AG09319 (cell line): ENCODE measurements at regions not wholly inside any gene's neighbourhood (a gene's known extent, or its start where the extent isn't known, plus 50 kb on each side); places are given as distances from the start of the nearest gene placed in this dataset.

Experiments
- DNase-seq: peaks from one replicate; pipeline ENCODE4 v3.0.0-alpha.2; 2010; ENCODE audit warnings: low read depth; ENCODE audit errors: extremely low read depth
- TF ChIP-seq, protein P1 (sequence below): IDR thresholded peaks from 2 replicates; pipeline ENCODE4 v1.5.1; 2011; ENCODE audit warnings: low read depth, mild to moderate bottlenecking, inconsistent platforms, low read length, moderate library complexity

DNA sequence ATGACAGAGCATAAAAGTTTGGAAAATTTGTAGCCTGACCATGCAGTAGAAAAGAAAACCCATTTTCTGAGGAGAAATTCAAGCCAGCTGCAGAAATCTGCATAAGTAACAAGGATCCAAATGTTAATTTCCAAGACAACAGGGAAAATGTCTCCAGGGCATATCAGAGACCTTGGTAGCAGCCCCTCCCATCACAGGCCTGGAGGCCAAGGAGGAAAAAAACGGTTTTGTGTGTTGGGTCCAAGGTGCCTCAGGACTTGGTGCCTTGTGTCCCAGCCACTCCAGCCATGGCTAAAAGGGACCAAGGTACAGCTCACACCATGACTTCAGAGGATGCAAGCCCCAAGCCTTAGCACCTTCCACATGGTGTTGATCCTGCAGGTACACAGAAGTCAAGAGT, 324.4 kb downstream of the ETAA1 start:
- no peak for DNase-seq
- TF ChIP-seq, protein P1, sequence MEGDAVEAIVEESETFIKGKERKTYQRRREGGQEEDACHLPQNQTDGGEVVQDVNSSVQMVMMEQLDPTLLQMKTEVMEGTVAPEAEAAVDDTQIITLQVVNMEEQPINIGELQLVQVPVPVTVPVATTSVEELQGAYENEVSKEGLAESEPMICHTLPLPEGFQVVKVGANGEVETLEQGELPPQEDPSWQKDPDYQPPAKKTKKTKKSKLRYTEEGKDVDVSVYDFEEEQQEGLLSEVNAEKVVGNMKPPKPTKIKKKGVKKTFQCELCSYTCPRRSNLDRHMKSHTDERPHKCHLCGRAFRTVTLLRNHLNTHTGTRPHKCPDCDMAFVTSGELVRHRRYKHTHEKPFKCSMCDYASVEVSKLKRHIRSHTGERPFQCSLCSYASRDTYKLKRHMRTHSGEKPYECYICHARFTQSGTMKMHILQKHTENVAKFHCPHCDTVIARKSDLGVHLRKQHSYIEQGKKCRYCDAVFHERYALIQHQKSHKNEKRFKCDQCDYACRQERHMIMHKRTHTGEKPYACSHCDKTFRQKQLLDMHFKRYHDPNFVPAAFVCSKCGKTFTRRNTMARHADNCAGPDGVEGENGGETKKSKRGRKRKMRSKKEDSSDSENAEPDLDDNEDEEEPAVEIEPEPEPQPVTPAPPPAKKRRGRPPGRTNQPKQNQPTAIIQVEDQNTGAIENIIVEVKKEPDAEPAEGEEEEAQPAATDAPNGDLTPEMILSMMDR: no peak

GRCh38 chr2:67724261-67724660, 327.1 kb downstream of the ETAA1 start:
- DNase-seq: no peak
- TF ChIP-seq, protein P1: no peak

DNA sequence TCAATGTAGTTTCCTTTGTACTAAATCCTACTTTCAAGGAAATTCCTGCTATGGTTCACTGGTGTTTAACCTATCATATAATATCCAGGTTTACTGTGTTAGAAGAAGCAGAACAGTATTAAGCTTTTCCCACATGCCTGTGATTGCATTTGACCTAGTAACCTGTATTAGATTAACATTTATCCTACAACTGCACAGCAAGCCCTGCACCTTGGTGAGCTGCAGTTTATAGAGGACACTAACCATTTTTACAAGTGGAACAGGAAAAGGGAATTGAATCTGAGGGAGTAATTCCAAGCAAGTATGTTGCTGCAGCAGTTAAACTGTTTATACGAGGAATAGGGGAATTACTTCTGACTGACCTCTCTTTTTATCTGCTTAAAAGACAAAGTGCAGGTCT, 328.6 kb downstream of the ETAA1 start:
- TF ChIP-seq, protein P1: no peak
- no peak for DNase-seq

GRCh38 chr2:67726416-67726815, 329.3 kb downstream of the ETAA1 start:
- DNase-seq: no peak
- TF ChIP-seq, protein P1: no peak

DNA sequence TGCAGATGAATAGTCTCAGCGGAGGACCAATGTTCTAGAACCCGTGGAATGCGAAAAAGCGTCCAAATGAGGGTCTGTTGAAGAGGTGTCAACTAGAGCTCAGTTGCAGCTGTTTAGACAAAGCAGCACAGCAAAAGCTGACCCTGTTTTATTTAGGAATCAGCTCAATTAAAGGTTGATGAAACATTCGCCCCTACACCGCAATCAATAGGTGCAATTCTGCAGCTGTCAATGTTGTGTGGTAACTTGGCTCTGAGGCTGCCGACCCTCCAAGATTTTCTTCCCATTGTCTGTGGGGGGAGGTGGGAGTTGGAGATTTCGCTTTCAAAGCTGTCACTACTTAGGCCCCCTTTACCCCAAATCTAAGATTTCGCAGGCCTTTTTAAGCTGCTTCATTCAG, 330.0 kb downstream of the ETAA1 start:
- no peak for DNase-seq
- TF ChIP-seq, protein P1: no peak

DNA sequence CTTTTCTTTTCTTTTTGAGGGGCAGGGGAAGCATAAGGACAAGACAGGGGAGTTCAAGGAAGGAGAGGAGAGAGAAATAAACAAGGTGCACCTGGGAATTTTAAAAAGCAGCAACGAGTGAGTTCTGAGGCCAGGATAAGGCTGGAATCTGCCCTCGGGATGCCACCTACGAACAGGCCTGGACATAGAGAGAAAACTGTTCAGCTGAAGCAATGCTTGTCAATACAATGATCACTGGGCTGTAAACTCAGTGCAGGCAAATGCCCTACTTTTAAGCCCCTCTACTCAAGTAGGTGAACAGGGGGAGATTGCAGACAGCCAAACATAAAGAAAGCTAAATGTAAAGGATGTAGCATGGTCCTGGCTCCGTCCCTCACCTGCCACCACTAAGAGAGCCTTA, 330.5 kb downstream of the ETAA1 start:
- TF ChIP-seq, protein P1: no peak

DNA sequence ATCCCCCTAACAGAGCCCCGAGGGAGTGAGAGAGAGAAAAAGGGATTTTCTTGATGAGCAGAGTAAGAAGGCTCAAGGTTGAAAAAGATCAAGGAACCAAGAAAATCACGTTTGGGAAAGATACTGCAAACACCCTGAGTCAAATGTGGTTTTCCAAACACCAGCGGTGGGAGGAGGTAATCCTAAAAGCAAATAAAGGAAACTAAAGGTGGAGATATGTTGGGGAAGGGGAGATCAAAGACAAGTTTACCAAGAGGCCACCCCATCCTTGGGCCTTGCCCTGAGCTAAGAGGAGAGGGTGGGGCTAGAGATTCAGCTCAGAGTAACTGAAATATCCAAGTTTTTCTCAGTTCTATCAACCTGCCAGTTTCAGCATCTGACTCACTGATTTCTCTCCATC, 332.3 kb downstream of the ETAA1 start:
- TF ChIP-seq, protein P1: no peak
- DNase-seq: no peak

More for the DNA sequence above, 330.5 kb downstream of the ETAA1 start:
- DNase-seq: no peak

- no peak for DNase-seq
- TF ChIP-seq, protein P1: peak; percentile 37
These were observed 329.3 kb downstream of the C1D start for GRCh38 chr2:67733517-67733916.
